GM12873 (cell line): ENCODE measurements at regions not wholly inside any gene's neighbourhood (a gene's known extent, or its start where the extent isn't known, plus 50 kb on each side); places are given as distances from the start of the nearest gene placed in this dataset.

Source experiments
- TF ChIP-seq, protein P1 (sequence below): IDR thresholded peaks from 2 replicates; pipeline ENCODE4 v1.5.1; 2012; ENCODE audit warnings: low read depth, mild to moderate bottlenecking, moderate library complexity, low read length, control low read depth; ENCODE audit not compliant: insufficient read depth; ENCODE audit errors: missing control alignments

DNA sequence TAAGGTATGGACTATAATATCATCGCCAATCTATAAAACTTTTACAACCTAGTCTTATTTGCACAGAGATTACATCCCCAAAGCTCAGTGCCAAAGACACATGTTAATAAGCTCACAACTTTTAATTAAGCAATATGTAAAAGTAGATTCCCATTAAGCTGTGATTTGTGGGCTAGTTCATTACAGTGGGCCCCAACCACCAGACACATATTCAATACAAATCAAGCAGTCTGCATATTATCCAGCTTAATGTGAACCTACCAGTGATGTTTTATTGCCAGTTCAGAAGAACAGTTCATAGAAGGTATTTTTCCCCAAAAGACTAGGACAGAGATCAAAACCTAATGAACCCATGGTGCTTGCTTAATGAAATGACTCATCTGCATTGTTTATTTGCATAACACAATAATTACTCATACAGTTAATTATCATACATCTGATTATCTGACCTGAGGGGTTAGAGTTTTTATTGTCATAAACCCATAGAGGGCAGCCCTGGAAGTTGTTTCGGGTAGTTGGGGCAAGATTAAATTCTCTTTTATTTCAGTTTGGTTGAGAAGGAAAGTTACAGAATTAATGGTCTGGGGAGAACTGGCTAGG, 831.0 kb downstream of the TFAP2A start:
- TF ChIP-seq, protein P1, sequence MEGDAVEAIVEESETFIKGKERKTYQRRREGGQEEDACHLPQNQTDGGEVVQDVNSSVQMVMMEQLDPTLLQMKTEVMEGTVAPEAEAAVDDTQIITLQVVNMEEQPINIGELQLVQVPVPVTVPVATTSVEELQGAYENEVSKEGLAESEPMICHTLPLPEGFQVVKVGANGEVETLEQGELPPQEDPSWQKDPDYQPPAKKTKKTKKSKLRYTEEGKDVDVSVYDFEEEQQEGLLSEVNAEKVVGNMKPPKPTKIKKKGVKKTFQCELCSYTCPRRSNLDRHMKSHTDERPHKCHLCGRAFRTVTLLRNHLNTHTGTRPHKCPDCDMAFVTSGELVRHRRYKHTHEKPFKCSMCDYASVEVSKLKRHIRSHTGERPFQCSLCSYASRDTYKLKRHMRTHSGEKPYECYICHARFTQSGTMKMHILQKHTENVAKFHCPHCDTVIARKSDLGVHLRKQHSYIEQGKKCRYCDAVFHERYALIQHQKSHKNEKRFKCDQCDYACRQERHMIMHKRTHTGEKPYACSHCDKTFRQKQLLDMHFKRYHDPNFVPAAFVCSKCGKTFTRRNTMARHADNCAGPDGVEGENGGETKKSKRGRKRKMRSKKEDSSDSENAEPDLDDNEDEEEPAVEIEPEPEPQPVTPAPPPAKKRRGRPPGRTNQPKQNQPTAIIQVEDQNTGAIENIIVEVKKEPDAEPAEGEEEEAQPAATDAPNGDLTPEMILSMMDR = no peak

DNA sequence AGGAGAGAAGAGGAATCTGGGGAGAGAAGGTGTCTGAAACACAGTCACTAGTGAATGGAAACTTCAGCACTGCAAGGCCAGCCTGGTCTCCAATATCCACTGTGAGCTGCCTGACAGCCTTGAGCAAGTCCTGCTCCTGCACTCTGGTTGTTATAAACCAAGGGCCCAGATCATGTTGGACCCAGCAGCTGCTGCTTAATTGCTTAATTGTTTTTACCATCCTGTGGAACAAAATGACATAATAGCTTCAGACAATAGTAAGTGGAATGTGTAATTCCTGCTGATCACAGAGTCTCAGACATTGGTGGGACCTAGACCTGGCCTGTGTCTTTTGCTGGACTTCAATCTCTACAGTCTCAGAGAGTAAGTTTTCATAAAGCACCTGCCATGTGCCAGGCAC, 833.7 kb downstream of the TFAP2A start:
- TF ChIP-seq, protein P1 = no peak

DNA sequence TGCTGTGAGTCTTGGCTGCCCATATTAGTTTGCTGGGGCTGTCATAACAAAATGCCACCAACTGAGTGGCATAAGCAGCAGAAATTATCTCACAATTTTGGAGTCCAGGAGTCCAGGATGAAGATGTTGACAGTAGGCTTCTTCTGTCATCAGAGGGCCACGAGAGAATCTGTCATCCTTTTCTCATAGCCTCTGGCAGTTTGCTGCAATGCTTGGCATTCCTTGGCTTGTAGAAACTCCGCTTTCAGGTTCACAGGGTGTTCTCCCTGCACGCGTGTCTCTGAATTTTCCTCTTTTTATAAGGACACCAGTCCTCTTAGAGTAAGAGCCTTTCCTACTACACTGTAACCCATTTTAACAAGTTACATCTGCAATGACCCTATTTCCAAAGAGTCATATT, 838.4 kb downstream of the TFAP2A start:
- TF ChIP-seq, protein P1 = no peak

DNA sequence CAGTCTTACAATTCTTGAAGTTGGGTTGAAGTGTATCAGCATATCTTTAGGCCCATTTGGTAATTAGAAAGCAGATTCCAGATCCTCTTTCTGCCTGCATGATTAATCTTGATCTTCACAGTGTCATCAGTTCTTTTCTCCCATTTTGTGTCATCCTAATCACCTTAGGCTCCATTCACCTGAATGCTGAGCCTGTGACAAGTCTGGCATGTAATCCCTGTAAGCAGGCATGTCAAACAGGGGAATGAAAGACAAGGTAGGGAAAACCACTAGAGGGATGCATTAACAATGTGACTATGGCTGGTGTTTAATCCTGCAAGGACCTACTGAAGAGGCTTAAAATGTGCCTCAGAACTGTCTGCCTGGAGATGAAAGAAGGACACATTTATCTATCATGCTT, 848.8 kb downstream of the TFAP2A start:
- TF ChIP-seq, protein P1 = no peak

DNA sequence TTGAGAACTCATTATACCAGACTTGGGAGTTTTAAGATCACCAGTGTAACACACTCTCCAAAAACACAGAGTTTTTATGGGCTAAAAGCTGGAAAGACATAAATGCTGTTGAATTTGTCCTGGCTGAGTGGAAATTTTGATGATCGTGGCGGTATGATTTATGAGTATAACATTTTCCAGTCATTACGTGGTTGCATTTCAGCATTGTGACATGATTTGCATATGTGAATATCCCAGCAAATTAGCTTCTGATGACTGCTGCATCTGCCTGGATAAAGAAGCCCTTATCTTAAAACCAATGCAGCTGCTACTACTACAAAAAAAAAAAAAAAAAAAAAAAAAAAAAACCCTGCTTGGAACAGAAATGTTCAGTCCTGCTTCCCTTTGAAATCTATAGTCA, 850.9 kb downstream of the TFAP2A start:
- TF ChIP-seq, protein P1 = no peak

DNA sequence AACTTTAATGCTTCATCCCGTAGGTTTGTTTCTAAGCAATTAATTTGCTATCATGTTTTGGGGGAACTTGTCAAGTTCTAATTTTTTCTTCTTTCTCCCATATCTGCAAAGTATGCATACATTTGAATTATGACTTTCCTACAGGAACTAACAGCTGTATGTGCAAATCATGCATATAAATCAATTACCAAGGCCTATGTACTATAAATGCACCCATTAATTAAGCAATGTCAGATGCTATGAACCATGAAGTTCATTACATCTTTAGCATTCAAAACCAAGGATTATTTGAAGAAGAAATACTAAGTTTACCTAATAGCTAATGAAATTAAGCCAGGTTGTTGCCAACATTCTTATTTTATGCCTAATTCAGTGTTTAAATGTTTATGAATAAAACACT, 851.3 kb downstream of the TFAP2A start:
- TF ChIP-seq, protein P1 = no peak

DNA sequence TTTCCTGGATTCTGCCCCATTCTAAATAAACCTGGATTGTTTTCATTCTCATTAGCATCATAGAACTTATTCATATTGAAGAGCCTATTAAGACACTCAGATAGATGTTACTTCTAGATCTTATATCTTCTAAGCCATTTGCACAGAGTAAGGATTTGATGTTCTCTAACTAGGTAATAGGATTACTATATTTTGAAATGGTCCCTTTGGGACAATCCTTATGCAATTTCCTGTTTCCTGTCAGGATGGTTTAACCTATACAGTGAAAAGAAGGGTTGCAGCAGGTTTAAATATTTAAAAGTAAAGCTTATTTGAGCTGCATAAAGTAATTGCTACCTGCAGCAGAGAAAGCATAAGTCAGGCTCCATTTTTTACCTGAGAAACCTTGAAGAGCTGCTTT, 860.1 kb downstream of the TFAP2A start:
- TF ChIP-seq, protein P1 = no peak
